ENCODE measurements at regions not wholly inside any gene's neighbourhood (a gene's known extent, or its start where the extent isn't known, plus 50 kb on each side); places are given as distances from the start of the nearest gene placed in this dataset.

DNA sequence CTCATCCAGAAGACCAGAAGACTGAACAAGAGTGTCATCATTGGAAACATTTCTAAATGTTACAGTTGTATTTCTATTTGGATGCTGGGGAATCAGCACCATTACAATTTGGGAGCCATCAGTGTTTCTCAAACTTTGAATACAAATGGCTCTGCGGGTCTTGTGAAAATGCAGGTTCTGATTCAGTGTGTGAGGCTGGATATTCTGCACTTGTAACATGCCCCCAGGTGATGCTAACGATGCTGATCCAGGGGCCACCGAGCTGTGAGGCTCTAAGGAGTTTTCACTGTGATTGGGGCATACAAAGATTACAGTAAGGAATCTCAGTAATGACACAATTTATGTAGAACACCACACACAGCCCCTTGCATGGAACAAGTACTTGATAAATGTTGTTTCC, 167.7 kb downstream of the ACTL7B start:
- TF ChIP-seq, protein P1, sequence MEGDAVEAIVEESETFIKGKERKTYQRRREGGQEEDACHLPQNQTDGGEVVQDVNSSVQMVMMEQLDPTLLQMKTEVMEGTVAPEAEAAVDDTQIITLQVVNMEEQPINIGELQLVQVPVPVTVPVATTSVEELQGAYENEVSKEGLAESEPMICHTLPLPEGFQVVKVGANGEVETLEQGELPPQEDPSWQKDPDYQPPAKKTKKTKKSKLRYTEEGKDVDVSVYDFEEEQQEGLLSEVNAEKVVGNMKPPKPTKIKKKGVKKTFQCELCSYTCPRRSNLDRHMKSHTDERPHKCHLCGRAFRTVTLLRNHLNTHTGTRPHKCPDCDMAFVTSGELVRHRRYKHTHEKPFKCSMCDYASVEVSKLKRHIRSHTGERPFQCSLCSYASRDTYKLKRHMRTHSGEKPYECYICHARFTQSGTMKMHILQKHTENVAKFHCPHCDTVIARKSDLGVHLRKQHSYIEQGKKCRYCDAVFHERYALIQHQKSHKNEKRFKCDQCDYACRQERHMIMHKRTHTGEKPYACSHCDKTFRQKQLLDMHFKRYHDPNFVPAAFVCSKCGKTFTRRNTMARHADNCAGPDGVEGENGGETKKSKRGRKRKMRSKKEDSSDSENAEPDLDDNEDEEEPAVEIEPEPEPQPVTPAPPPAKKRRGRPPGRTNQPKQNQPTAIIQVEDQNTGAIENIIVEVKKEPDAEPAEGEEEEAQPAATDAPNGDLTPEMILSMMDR (IDR thresholded peaks at IDR 0.05): no peak
- TF ChIP-seq POLR2A (IDR thresholded peaks at IDR 0.05): no peak
- no peak for TF ChIP-seq POLR2AphosphoS5 (IDR thresholded peaks at IDR 0.05)
